NB4 (cell line): ENCODE measurements at regions not wholly inside any gene's neighbourhood (a gene's known extent, or its start where the extent isn't known, plus 50 kb on each side); places are given as distances from the start of the nearest gene placed in this dataset.

ENCODE experiments used
- DNase-seq: peaks from one replicate; pipeline ENCODE4 v3.0.0; 2010; ENCODE audit warnings: low read depth
- H3K4me3 ChIP-seq: one replicate; pipeline ENCODE4 v1.5.1; 2011; ENCODE audit warnings: mild to moderate bottlenecking, low read depth, low read length, moderate library complexity
- MAX ChIP-seq: IDR thresholded peaks from 2 replicates; pipeline ENCODE4 v1.6.1; 2011; ENCODE audit warnings: low read depth, low read length
- MYC ChIP-seq: IDR thresholded peaks from 2 replicates; pipeline ENCODE4 v1.6.1; 2011; ENCODE audit warnings: low read depth, low read length
- POLR2A ChIP-seq: IDR thresholded peaks from 2 replicates; pipeline ENCODE4 v1.6.1; 2011; ENCODE audit warnings: mild to moderate bottlenecking; ENCODE audit not compliant: insufficient read length; ENCODE audit errors: extremely low read depth
- TF ChIP-seq, protein P1 (sequence below): IDR thresholded peaks from one replicate; pipeline ENCODE4 v1.5.1; 2012; ENCODE audit warnings: low read depth, low read length

DNA sequence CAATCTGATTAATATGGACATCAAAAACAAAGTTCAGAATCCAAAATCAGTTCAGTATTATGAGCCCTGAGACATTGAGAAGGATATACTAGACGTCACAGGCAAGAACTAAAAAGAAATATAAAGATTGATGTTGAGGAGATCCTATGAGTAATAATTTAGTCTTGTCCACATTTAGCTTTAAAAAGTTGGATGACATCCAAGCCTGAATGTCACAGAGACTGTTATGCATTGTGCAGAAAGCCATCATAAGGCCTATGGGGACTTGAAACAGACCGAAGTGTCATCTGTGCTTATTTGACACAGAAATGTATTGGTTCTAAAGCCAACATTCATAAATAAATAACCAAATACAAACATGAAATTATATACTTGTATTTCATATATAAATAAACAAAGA, 581.8 kb upstream of the MMS22L start:
- no peak overlapping the region for H3K4me3 ChIP-seq
- no peak for DNase-seq
- no peak for TF ChIP-seq POLR2A
- TF ChIP-seq, protein P1, sequence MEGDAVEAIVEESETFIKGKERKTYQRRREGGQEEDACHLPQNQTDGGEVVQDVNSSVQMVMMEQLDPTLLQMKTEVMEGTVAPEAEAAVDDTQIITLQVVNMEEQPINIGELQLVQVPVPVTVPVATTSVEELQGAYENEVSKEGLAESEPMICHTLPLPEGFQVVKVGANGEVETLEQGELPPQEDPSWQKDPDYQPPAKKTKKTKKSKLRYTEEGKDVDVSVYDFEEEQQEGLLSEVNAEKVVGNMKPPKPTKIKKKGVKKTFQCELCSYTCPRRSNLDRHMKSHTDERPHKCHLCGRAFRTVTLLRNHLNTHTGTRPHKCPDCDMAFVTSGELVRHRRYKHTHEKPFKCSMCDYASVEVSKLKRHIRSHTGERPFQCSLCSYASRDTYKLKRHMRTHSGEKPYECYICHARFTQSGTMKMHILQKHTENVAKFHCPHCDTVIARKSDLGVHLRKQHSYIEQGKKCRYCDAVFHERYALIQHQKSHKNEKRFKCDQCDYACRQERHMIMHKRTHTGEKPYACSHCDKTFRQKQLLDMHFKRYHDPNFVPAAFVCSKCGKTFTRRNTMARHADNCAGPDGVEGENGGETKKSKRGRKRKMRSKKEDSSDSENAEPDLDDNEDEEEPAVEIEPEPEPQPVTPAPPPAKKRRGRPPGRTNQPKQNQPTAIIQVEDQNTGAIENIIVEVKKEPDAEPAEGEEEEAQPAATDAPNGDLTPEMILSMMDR: no peak
- no peak for TF ChIP-seq MYC
- no peak for TF ChIP-seq MAX

GRCh38 chr6:97865612-97866011, 582.6 kb upstream of the MMS22L start:
- H3K4me3 ChIP-seq: no peak overlapping the region
- TF ChIP-seq POLR2A: no peak
- TF ChIP-seq, protein P1: no peak
- no peak for TF ChIP-seq MYC
- no peak for TF ChIP-seq MAX
- DNase-seq: no peak

DNA sequence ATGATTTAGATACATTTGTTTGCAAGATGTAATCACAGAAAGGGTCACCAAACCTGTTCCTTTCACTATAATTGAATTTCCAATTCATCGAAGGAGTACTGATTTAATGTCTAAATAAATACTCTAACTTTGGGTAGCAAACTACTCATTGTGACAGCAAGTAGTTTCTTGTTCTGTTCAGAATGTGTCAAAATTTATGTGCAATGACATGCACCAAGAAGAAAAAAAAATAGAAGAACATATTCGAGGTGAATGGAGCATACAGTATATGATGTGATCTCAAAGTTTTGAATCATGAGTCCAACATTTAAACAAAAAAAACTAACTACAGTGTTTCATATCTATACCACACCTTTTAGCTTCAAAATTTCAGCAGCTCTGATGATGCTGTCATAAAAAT, 583.6 kb upstream of the MMS22L start:
- H3K4me3 ChIP-seq: no peak overlapping the region
- TF ChIP-seq MAX (no peak), POLR2A (no peak), MYC (no peak)
- TF ChIP-seq, protein P1: no peak
- no peak for DNase-seq

- DNase-seq: no peak
- TF ChIP-seq POLR2A (no peak), MAX (no peak), MYC (no peak)
- TF ChIP-seq, protein P1: no peak
- no peak overlapping the region for H3K4me3 ChIP-seq
Observed at GRCh38 chr6:97867177-97867576, 584.2 kb upstream of the MMS22L start.

DNA sequence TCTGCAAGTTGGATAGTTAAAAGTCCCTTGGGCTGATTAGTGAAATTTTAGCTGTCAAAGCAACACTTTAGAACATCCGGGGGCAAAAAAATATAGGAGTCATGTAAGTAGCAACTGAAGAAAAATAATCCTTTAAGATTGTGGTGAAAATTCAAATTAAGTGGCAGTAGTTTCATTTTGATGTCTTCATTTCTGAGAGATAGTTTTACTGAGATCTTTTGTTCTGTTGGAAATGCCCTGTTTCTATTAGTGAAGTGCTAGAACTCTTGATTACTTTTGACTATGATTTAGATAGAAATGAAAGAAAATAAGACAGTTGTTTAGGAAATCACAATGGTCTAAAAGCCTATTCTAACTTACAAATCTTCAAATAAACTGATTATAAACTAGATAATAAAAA, 587.3 kb upstream of the MMS22L start:
- no peak for DNase-seq
- TF ChIP-seq, protein P1: no peak
- TF ChIP-seq POLR2A (no peak), MYC (no peak), MAX (no peak)
- H3K4me3 ChIP-seq: no peak overlapping the region

DNA sequence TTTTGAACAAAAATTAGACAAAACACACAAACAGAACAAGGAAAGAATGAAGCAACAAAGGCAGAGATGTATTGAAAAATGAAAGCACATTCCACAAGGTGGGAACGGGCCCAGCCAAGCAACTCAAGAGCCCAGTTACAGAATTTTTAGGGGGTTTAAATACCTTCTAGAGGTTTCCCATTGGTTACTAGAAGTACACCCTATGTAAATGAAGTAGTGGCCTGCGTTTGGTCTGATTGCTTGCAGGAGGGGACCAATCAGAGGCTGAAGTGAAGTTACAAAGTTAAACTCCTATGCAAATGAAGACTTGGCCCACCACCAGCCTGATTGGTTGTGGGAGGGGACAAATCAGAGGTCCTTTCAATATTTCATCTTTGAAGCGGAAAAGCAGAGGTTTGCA, 593.7 kb upstream of the MMS22L start:
- TF ChIP-seq MYC: no peak
- TF ChIP-seq POLR2A: no peak
- TF ChIP-seq MAX: no peak
- TF ChIP-seq, protein P1: no peak
- no peak overlapping the region for H3K4me3 ChIP-seq
- DNase-seq: no peak
